ENCODE measurements at regions not wholly inside any gene's neighbourhood (a gene's known extent, or its start where the extent isn't known, plus 50 kb on each side); places are given as distances from the start of the nearest gene placed in this dataset.

- ATAC-seq: no peak
Measured at GRCh38 chr6:95071464-95071863, 505.9 kb upstream of the MANEA start.

- no peak for ATAC-seq
Measured at GRCh38 chr6:95078457-95078856, 498.9 kb upstream of the MANEA start.

GRCh38 chr6:95081231-95081630, 496.1 kb upstream of the MANEA start:
- ATAC-seq: no peak

GRCh38 chr6:95081949-95082348, 495.4 kb upstream of the MANEA start:
- no peak for ATAC-seq

GRCh38 chr6:95083506-95083905, 493.8 kb upstream of the MANEA start:
- no peak for ATAC-seq

GRCh38 chr6:95084867-95085266, 492.5 kb upstream of the MANEA start:
- no peak for ATAC-seq

GRCh38 chr6:95087394-95088097, 489.8 kb upstream of the MANEA start:
- ATAC-seq: no peak

- peak; percentile 51 for ATAC-seq
Measured at GRCh38 chr6:95091823-95092436, 485.4 kb upstream of the MANEA start.

GRCh38 chr6:95093154-95093553, 484.2 kb upstream of the MANEA start:
- no peak for ATAC-seq

- ATAC-seq: no peak
Measured at GRCh38 chr6:95094751-95095663, 482.3 kb upstream of the MANEA start.

GRCh38 chr6:95095855-95096254, 481.5 kb upstream of the MANEA start:
- no peak for ATAC-seq

GRCh38 chr6:95099410-95099809, 477.9 kb upstream of the MANEA start:
- ATAC-seq: no peak

GRCh38 chr6:95109212-95109611, 468.1 kb upstream of the MANEA start:
- no peak for ATAC-seq

- no peak for ATAC-seq
Measured at GRCh38 chr6:95110767-95111166, 466.6 kb upstream of the MANEA start.

- ATAC-seq: no peak
Measured at GRCh38 chr6:95117236-95117635, 460.1 kb upstream of the MANEA start.

GRCh38 chr6:95119927-95120326, 457.4 kb upstream of the MANEA start:
- ATAC-seq: no peak

GRCh38 chr6:95120984-95121383, 456.4 kb upstream of the MANEA start:
- ATAC-seq: no peak

GRCh38 chr6:95127261-95127660, 450.1 kb upstream of the MANEA start:
- no peak for ATAC-seq

GRCh38 chr6:95128439-95128838, 448.9 kb upstream of the MANEA start:
- no peak for ATAC-seq

GRCh38 chr6:95128947-95129346, 448.4 kb upstream of the MANEA start:
- no peak for ATAC-seq

GRCh38 chr6:95133578-95133977, 443.8 kb upstream of the MANEA start:
- no peak for ATAC-seq

- no peak for ATAC-seq
Measured at GRCh38 chr6:95135182-95135581, 442.2 kb upstream of the MANEA start.

- ATAC-seq: no peak
Measured at GRCh38 chr6:95142101-95142500, 435.2 kb upstream of the MANEA start.
